ENCODE measurements at regions not wholly inside any gene's neighbourhood (a gene's known extent, or its start where the extent isn't known, plus 50 kb on each side); places are given as distances from the start of the nearest gene placed in this dataset.

GRCh38 chr4:100017637-100018310 is 67.7 kb upstream of the H2AZ1 start:
- H3K9me3 Mint-ChIP-seq: peaks cover 0 to 8% (median 3%) of the 10 kb centered on the region in 7 donors
- no peak overlapping the region for H3K27ac Mint-ChIP-seq
- Histone ChIP-seq H4K20me1 (ENCODE audit: insufficient read depth, low read length) (no peaks in the 10 kb centered on the region), H3K4me1 (ENCODE audit: control insufficient read depth in 1 of 2, insufficient read depth in 2 of 2, low read length in 2 of 2) (no peaks in the 10 kb centered on the region), H3K4me3 (replicated peaks in 1 of 3; ENCODE audit: low read depth in 2 of 3, low read length in 3 of 3) (no peak overlapping the region), H3K4me2 (replicated peaks; ENCODE audit: extremely low read depth, low read length, poor library complexity, severe bottlenecking) (no peak overlapping the region), H3K27me3 (ENCODE audit: control insufficient read depth in 2 of 2, insufficient read depth in 2 of 2, low read length in 2 of 2) (no peaks in the 10 kb centered on the region), H2AFZ (ENCODE audit: insufficient read depth, low read depth, low read length, poor library complexity, severe bottlenecking) (no peak overlapping the region), H3K79me2 (ENCODE audit: insufficient read depth, low read length) (no peaks in the 10 kb centered on the region), H3K27ac (ENCODE audit: low read depth in 1 of 2, low read length in 2 of 2) (no peak overlapping the region), H3K9me3 (replicated peaks in 1 of 2; ENCODE audit: control insufficient read depth in 1 of 2, insufficient read depth in 1 of 2, low read length in 2 of 2) (peaks cover 0 to 3% of the 10 kb centered on the region in 2 donors), H3K36me3 (replicated peaks in 1 of 2; ENCODE audit: control insufficient read depth in 1 of 2, insufficient read depth in 2 of 2, low read length in 2 of 2) (no peaks in the 10 kb centered on the region), H3K9ac (ENCODE audit: insufficient read depth, low read length, poor library complexity, severe bottlenecking) (no peak overlapping the region)
- no peaks in the 10 kb centered on the region for H3K4me1 Mint-ChIP-seq
- no peak for TF ChIP-seq CTCF (IDR thresholded peaks at IDR 0.05)
- intact Hi-C loops (cut with micrococcal nuclease): no loop called here
- H3K36me3 Mint-ChIP-seq: no peaks in the 10 kb centered on the region
- no peak overlapping the region for H3K4me3 Mint-ChIP-seq
- no peak for DNase-seq
- WGBS (ENCODE audit: insufficient coverage): no CpG with 5 or more reads among the region's 3 CpGs
- peaks cover 0 to 4% (median 4%) of the 10 kb centered on the region in 3 donors for H3K27me3 Mint-ChIP-seq (ENCODE audit: low read depth in 3 of 3)

GRCh38 chr4:100016191-100016590 is 66.1 kb upstream of the H2AZ1 start:
- intact Hi-C loops (cut with micrococcal nuclease): no loop called here

More at GRCh38 chr4:100016191-100016590, 66.1 kb upstream of the H2AZ1 start:
- no peak for DNase-seq
- Mint-ChIP-seq H3K9me3 (peaks cover 0 to 3% (median 0%) of the 10 kb centered on the region in 7 donors), H3K4me3 (no peak overlapping the region), H3K4me1 (no peaks in the 10 kb centered on the region), H3K36me3 (no peaks in the 10 kb centered on the region), H3K27me3 (ENCODE audit: low read depth in 3 of 3) (peaks cover 0 to 4% (median 2%) of the 10 kb centered on the region in 3 donors), H3K27ac (no peak overlapping the region)
- Histone ChIP-seq H3K9ac (ENCODE audit: insufficient read depth, low read length, poor library complexity, severe bottlenecking) (no peak overlapping the region), H3K4me1 (ENCODE audit: control insufficient read depth in 1 of 2, insufficient read depth in 2 of 2, low read length in 2 of 2) (no peaks in the 10 kb centered on the region), H3K9me3 (replicated peaks in 1 of 2; ENCODE audit: control insufficient read depth in 1 of 2, insufficient read depth in 1 of 2, low read length in 2 of 2) (peaks cover 0 to under 1% of the 10 kb centered on the region in 2 donors), H3K27me3 (ENCODE audit: control insufficient read depth in 2 of 2, insufficient read depth in 2 of 2, low read length in 2 of 2) (no peaks in the 10 kb centered on the region), H3K36me3 (replicated peaks in 1 of 2; ENCODE audit: control insufficient read depth in 1 of 2, insufficient read depth in 2 of 2, low read length in 2 of 2) (no peaks in the 10 kb centered on the region), H3K27ac (ENCODE audit: low read depth in 1 of 2, low read length in 2 of 2) (no peak overlapping the region), H3K79me2 (ENCODE audit: insufficient read depth, low read length) (no peaks in the 10 kb centered on the region), H3K4me2 (replicated peaks; ENCODE audit: extremely low read depth, low read length, poor library complexity, severe bottlenecking) (no peak overlapping the region), H4K20me1 (ENCODE audit: insufficient read depth, low read length) (no peaks in the 10 kb centered on the region), H2AFZ (ENCODE audit: insufficient read depth, low read depth, low read length, poor library complexity, severe bottlenecking) (no peak overlapping the region), H3K4me3 (replicated peaks in 1 of 3; ENCODE audit: low read depth in 2 of 3, low read length in 3 of 3) (no peak overlapping the region)
- 100% methylated on average over 1 of the region's 3 CpGs for WGBS (ENCODE audit: insufficient coverage)
- TF ChIP-seq CTCF (IDR thresholded peaks at IDR 0.05): no peak
